ENCODE measurements at regions not wholly inside any gene's neighbourhood (a gene's known extent, or its start where the extent isn't known, plus 50 kb on each side); places are given as distances from the start of the nearest gene placed in this dataset.

GRCh38 chr9:91071184-91071990, 269.8 kb downstream of the SYK start:
- no peak overlapping the region for H3K4me3 ChIP-seq (ENCODE audit: low read depth, low read length)
- no peak for DNase-seq (ENCODE audit: low read depth)
- no peak for TF ChIP-seq CTCF (IDR thresholded peaks at IDR 0.05; ENCODE audit: control insufficient read depth, extremely low read depth, insufficient read depth)

- no peak for TF ChIP-seq CTCF (IDR thresholded peaks at IDR 0.05; ENCODE audit: control insufficient read depth, extremely low read depth, insufficient read depth)
- H3K4me3 ChIP-seq (ENCODE audit: low read depth, low read length): no peak overlapping the region
- no peak for DNase-seq (ENCODE audit: low read depth)
Measured at GRCh38 chr9:91073049-91073810, 271.6 kb downstream of the SYK start.

- DNase-seq (ENCODE audit: low read depth): no peak
- TF ChIP-seq CTCF (IDR thresholded peaks at IDR 0.05; ENCODE audit: control insufficient read depth, extremely low read depth, insufficient read depth): no peak
- no peak overlapping the region for H3K4me3 ChIP-seq (ENCODE audit: low read depth, low read length)
Measured at GRCh38 chr9:91073811-91074771, 272.5 kb downstream of the SYK start.

- DNase-seq (ENCODE audit: low read depth): no peak
- TF ChIP-seq CTCF (IDR thresholded peaks at IDR 0.05; ENCODE audit: control insufficient read depth, extremely low read depth, insufficient read depth): no peak
- H3K4me3 ChIP-seq (ENCODE audit: low read depth, low read length): no peak overlapping the region
Measured at GRCh38 chr9:91074866-91075265, 273.2 kb downstream of the SYK start.

- no peak for DNase-seq (ENCODE audit: low read depth)
- H3K4me3 ChIP-seq (ENCODE audit: low read depth, low read length): no peak overlapping the region
- TF ChIP-seq CTCF (IDR thresholded peaks at IDR 0.05; ENCODE audit: control insufficient read depth, extremely low read depth, insufficient read depth): no peak
Measured at GRCh38 chr9:91075279-91075678, 273.7 kb downstream of the SYK start.

- no peak overlapping the region for H3K4me3 ChIP-seq (ENCODE audit: low read depth, low read length)
- TF ChIP-seq CTCF (IDR thresholded peaks at IDR 0.05; ENCODE audit: control insufficient read depth, extremely low read depth, insufficient read depth): no peak
- DNase-seq (ENCODE audit: low read depth): no peak
Measured at GRCh38 chr9:91077624-91078368, 276.2 kb downstream of the SYK start.
